ENCODE measurements at regions not wholly inside any gene's neighbourhood (a gene's known extent, or its start where the extent isn't known, plus 50 kb on each side); places are given as distances from the start of the nearest gene placed in this dataset.

DNA sequence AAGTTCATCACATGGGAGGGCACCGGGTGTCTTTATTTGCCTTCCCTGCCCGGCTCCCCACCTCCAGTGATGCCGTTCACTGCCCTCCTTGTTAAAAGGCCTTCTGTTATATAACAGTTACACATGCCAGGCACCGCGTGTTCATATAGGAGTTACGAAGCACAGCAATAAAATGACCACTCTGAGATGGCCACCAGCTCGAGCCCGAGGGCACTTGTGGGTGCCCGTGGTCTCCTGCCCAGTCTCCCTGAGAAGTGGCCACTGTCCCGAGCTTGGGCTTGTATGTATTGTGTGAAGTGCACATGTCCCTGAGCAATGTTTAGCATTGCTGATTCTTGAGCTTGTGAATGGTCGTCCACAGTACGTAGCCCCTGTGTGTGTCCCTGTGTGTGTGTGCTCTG is 355.6 kb downstream of the SEC14L1 start:
- TF ChIP-seq, protein P1, sequence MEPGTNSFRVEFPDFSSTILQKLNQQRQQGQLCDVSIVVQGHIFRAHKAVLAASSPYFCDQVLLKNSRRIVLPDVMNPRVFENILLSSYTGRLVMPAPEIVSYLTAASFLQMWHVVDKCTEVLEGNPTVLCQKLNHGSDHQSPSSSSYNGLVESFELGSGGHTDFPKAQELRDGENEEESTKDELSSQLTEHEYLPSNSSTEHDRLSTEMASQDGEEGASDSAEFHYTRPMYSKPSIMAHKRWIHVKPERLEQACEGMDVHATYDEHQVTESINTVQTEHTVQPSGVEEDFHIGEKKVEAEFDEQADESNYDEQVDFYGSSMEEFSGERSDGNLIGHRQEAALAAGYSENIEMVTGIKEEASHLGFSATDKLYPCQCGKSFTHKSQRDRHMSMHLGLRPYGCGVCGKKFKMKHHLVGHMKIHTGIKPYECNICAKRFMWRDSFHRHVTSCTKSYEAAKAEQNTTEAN (CRISPR knock-in tag; conservative IDR thresholded peaks at IDR 0.05) = no peak
- no peak for TF ChIP-seq POLR2AphosphoS5 (IDR thresholded peaks at IDR 0.05; ENCODE audit: low read depth, low read length)
- TF ChIP-seq RFX1 (IDR thresholded peaks at IDR 0.05) = no peak
- no peak for TF ChIP-seq NR3C1 (CRISPR knock-in tag; IDR thresholded peaks at IDR 0.05)
- TF ChIP-seq, protein P2, sequence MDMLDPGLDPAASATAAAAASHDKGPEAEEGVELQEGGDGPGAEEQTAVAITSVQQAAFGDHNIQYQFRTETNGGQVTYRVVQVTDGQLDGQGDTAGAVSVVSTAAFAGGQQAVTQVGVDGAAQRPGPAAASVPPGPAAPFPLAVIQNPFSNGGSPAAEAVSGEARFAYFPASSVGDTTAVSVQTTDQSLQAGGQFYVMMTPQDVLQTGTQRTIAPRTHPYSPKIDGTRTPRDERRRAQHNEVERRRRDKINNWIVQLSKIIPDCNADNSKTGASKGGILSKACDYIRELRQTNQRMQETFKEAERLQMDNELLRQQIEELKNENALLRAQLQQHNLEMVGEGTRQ (IDR thresholded peaks at IDR 0.05; ENCODE audit: low read depth, low read length) = no peak
- TF ChIP-seq, protein P2 (CRISPR knock-in tag; IDR thresholded peaks at IDR 0.05; ENCODE audit: borderline replicate concordance) = no peak
- no peak for TF ChIP-seq POLR2A (IDR thresholded peaks at IDR 0.05; ENCODE audit: insufficient read depth in 1 of 2, low read depth in 2 of 2, low read length in 2 of 2)
- TF ChIP-seq ZNF274 (CRISPR knock-in tag; IDR thresholded peaks at IDR 0.05) = no peak
- TF ChIP-seq, protein P3, sequence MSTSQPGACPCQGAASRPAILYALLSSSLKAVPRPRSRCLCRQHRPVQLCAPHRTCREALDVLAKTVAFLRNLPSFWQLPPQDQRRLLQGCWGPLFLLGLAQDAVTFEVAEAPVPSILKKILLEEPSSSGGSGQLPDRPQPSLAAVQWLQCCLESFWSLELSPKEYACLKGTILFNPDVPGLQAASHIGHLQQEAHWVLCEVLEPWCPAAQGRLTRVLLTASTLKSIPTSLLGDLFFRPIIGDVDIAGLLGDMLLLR (CRISPR knock-in tag; IDR thresholded peaks at IDR 0.05) = no peak
- no peak for TF ChIP-seq ZNF251 (CRISPR knock-in tag; IDR thresholded peaks at IDR 0.05)
- TF ChIP-seq ZNF446 (CRISPR knock-in tag; IDR thresholded peaks at IDR 0.05) = no peak
- TF ChIP-seq ZNF879 (CRISPR knock-in tag; IDR thresholded peaks at IDR 0.05) = no peak
- no peak for TF ChIP-seq RAD21 (CRISPR knock-in tag; IDR thresholded peaks at IDR 0.05)

Measured in HepG2 (cell line).